ENCODE measurements at regions not wholly inside any gene's neighbourhood (a gene's known extent, or its start where the extent isn't known, plus 50 kb on each side); places are given as distances from the start of the nearest gene placed in this dataset.

DNA sequence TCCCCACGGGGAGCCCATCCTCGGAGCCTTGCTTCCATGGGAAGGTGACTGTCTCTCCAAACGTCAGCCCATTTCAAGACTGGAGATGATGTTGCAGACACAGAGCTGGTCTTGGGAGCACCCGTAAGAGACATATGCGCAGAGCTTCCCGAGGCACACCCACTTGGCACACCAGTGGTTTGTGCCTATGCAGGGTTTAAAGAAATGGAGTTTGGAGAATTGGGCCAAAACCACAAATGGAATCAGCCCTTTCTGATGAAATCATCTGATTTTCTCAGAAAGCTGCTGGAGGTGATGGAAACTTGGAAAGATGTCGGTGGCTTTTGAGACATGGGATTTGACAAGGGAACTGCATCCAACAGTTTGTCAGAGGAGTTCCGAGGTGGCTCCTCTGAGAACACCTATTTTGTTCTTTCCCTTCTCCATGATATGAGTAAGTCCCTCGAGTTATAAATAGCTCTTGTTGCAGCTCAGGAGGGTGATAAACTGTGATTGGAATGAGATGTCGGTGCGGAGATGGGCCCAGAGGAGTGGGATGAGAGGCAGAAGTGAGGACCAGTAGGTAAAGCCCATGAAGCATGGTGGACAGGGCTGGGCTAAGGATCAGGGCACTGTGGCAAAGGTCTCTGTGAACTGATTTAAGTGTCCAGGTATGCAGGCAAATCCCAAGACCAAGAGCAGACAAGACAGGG, 225.7 kb downstream of the ACKR3 start (continued):
- TF ChIP-seq PHF8 (conservative IDR thresholded peaks at IDR 0.05; ENCODE audit: low read depth, low read length) = no peak
- TF ChIP-seq SAP30 (IDR thresholded peaks at IDR 0.05; ENCODE audit: insufficient read depth, insufficient replicate concordance, low read length) = no peak

Data from H1 (cell line).